NCI-H748 (cell line): ENCODE measurements at regions not wholly inside any gene's neighbourhood (a gene's known extent, or its start where the extent isn't known, plus 50 kb on each side); places are given as distances from the start of the nearest gene placed in this dataset.
A peak's percentile ranks its signal among the peaks of the same experiment; 100 is the strongest.

Source experiments
- DNase-seq: peaks from one replicate; lab custom pipeline; 2025; ENCODE audit not compliant: unreplicated experiment; lab: John Stamatoyannopoulos, UW

DNA sequence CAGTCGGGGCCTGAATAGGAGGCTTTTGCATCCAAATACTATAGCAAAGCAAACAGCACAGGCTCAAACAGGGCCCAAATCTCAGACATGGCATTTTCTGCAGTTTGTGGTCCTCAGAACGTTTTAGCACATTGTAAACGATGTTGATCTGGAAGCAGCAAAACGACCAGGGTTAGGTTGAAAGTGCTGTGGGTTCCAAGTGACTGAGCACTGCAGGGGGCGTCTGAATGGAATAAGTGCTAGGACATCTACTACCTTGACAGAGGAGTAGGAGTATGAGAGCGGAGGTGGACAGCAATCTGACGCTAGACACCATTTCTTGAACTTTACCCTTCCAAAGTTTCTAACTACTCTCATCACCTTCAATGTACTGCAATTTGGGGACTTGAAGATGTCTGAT lies 214.9 kb downstream of the BARHL2 start:
- DNase-seq: no peak

DNA sequence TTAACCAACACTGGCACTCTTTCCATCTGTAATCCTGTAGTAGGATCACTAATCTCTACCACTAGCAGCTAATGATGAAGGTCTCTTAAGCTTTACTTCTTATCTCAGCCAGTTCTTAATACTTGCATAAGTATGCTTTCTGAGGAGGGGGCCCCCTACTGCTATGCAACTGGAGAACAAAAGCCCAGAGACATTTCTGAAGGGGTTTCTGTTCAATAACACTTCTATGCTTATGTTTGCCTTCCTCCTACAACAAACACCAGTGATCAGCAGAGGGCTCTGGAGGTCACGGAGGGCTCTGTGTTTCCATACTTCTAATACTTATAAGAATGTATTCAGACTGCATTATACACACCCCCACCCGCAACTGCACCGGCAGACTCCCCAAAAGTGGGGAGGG lies 215.8 kb downstream of the BARHL2 start:
- peak; percentile 4 for DNase-seq

GRCh38 chr1:90494748-90495282 lies 222.3 kb downstream of the BARHL2 start:
- no peak for DNase-seq

GRCh38 chr1:90488451-90488850 lies 228.7 kb downstream of the BARHL2 start:
- DNase-seq: no peak

DNA sequence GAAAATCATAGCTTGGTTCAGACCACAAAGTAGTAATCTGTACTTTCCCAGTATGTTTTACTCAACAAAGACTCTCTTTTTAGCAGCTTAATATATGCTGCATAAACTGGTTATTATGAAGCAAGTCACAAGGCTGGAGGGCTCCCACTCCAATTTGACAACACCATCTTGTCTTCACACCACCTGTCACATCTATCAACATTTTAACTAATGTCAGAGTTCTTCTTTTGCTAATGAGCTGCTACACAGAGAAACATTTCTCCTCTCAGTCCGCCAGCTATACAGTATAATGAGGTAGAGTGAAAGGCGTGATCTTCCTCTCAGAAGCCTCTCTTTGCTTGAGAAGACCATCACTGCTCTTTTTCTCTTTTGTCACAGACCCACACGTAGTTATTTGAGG lies 230.1 kb downstream of the BARHL2 start:
- no peak for DNase-seq

DNA sequence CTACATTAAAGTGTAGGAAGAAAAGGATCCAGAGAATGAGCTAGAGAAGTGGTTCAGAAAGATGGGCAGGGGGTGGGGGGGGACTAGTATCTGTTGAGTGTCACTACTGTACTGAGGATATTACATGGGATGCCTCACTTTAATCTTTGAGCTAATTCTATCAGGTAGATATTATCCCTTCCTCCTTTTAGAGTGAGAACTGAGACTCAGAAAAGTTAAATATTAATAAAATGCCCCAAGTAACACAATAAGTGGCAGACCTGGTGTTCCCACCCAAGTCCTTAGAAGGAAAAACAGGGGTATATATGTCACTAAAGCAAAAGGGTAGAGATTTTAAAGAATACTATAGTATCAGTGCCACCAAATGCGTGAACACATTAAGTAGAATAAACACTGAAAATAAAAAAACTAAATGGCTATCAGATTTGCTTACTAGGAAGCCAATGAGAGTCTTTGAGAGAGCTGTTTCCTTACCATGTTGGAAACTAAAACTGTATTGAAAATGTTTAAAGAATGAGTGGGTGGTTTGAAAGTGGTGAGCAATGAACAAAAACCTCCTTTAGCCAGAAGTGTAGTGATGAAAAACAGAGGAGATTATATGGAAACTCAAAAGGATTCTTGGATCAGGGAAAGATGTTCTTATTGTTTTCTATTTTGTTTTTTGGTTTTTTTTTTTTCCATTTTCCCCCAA lies 230.8 kb downstream of the BARHL2 start:
- DNase-seq: no peak

GRCh38 chr1:90480271-90480835 lies 236.7 kb downstream of the BARHL2 start:
- DNase-seq: no peak

DNA sequence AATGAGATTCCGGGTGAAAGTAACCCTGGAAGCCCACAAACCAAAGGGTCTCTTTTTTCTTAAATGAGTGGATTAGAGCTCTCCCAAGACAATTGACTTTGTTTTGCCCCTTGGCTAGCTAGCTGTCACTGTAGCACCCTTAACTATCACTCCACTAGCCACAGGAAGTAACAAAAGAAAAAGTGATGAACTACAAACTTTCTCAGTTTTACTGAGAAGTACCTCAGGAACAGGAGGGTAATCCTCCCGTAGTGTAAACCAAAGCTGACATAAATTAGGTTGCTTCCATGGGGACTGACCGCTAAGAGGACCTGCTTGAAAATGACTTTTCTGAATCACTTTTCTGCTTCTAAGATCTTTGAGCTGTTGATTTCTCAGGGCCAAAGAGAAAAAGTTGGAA lies 240.1 kb downstream of the BARHL2 start:
- no peak for DNase-seq

GRCh38 chr1:90476411-90476810 lies 240.7 kb downstream of the BARHL2 start:
- no peak for DNase-seq

GRCh38 chr1:90475631-90476030 lies 241.5 kb downstream of the BARHL2 start:
- DNase-seq: peak; percentile 11

DNA sequence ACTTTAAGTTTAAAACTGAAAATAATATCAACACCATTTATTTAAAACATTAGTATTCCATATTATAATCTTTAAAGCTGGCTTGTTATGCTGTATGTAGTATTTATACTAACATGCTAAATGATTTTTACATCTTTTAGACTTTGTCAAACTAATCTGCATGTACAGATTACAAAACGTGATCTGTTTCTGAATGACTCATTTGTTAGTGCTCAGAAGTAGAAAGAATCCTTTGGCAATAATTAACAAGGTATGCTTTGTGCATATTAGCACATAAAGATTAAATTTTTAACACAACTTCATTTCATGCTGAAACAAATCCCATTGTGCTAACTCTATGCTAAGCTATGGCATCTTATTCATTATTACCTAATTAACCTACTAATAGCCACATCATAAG lies 242.4 kb downstream of the BARHL2 start:
- DNase-seq: no peak

DNA sequence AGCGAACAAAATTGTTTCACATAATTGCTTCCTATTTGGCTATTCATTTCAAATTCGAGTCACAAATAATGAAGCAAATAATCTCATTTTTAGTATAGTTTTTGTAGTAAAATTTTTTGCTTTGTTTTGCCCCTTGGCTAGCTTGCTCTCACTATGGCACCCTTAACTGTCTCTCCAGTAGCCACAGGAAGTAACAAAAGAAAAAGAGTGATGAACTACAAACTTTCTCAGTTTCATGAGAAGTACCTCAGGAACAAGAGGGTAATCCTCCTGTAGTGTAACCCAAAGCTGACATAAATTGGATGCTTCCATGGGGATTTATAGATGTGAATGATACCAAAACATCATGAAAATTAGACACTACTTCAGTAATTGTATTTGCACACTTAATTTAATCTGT lies 242.9 kb downstream of the BARHL2 start:
- no peak for DNase-seq

DNA sequence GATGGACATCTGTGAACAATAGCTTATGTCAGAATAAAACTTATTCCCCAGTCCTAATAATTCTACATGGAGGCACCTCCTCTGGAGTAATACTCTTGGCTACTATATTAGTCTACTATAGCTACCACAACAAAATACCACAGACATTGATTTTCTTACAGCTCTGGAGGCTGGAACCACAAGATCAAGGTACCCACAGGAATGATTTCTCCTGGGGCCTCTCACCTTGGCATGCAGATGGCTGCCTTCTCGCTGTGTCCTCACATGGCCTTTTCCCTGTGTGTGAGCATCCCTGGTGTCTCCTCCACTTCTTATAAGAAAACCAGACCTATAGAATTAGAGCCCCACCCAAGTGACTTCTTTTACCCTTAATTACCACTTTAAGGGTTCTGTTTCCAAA lies 244.3 kb downstream of the BARHL2 start:
- no peak for DNase-seq

DNA sequence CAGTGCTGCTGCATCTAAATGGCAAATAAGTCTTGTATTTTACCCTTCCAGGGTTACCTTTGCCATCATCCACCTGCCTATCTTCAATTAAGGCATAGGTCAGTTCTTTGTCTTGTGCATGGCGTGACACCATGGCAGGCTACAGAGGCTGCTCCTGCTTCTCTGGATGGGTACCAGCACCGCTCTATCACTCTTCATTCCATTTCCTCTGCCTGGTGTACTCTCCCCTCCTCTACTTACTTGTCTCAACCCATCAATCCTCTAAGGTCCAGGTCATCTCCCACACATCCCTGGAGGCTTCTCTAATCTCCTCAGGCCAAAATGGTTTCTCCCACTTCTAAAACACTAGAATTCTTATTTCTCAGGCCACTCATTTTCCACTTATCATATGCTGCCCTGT lies 257.5 kb downstream of the BARHL2 start:
- DNase-seq: no peak

DNA sequence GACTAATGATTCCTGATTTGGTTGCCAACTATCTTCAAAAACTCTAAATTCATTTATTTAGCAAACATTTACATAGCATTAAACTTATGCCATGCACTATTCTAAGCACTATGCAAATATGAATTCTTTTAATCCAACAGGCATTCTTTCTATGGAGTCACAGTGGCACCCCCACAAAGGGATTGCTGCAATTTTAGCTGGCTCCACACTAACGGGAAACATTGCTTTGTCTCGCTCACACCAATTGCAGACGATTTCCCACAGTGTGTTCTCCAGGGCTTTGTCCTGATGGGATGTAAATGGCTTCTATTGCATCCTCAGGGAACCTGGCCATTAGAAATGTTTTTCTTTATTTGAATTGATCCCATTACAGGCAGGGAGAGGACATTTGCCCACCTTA lies 259.1 kb downstream of the BARHL2 start:
- peak; percentile 3 for DNase-seq

GRCh38 chr1:90452491-90452890 lies 264.6 kb downstream of the BARHL2 start:
- DNase-seq: no peak

DNA sequence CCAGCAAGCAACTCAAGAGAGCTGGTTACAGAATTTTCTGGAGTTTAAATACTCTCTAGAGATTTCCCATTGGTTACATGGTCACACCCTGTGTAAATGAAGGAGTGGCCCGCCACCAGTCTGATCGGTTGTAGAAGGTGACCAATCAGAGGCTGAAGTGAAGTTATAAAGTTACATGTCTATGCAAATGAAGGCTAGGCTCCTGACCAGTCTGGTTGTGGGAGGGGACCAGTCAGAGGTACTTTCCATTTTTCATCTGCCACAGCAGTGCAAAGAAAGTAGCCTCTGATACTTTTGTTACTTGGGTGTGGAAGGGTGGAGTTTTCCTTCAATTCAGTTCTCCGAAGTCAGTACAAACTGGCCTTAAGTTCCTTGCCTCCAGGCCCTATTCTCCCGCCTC lies 273.7 kb downstream of the BARHL2 start:
- DNase-seq: no peak

DNA sequence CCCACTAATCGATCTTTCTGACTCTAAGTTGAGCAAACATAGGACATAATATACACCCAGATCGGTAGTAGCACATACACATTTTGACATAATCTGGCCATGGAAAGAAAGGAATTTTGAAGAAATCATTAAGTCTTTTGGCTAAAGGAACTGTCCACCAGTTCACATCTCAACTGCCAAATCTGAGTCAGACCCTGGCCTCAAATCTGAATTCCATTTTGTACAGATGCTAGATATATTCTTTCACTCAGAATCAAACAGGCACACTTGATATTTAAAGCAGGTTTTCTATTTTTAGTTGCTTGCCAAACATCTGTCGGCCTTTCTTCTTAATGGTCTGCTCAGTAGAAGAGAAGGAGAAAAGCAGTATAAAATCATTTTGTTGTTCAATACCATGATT lies 281.8 kb downstream of the BARHL2 start:
- no peak for DNase-seq

- DNase-seq: no peak
These were observed 282.6 kb downstream of the BARHL2 start for GRCh38 chr1:90434460-90434859.

- DNase-seq: no peak
These were observed 300.0 kb downstream of the BARHL2 start for GRCh38 chr1:90417126-90417525.

- DNase-seq: no peak
These were observed 302.9 kb downstream of the BARHL2 start for GRCh38 chr1:90414201-90414600.

GRCh38 chr1:90413519-90413918 lies 303.6 kb downstream of the BARHL2 start:
- DNase-seq: no peak

DNA sequence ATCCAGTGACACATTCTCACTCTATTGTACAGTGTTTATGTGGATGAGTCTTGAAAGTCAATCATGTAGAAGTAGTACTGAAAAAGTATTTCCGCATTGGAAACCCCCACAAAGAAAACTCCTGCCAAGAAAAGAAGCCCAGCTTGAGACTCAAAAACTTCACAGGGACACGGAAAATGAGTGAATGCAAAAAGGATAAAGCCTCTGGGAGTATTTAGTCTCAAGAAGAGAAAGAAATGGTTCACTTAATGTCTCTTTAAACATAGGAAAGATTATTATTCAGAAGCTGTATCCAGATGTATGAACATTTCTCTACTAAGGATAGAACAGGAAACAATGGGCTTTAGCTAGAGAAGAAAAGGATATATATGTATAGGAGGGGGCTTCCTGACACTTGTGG lies 304.5 kb downstream of the BARHL2 start:
- no peak for DNase-seq
